Stimulated activated CD4-positive, alpha-beta T cell treated with anti-CD3 and anti-CD28 coated beads, Interleukin-2, amount 100 ng/mL, for 4 hours (primary cell): ENCODE measurements at regions not wholly inside any gene's neighbourhood (a gene's known extent, or its start where the extent isn't known, plus 50 kb on each side); places are given as distances from the start of the nearest gene placed in this dataset.

Experiments used
- DNase-seq: peaks from one replicate; pipeline ENCODE4 v3.0.0-alpha.2; 2020; ENCODE audit warnings: low read depth

DNA sequence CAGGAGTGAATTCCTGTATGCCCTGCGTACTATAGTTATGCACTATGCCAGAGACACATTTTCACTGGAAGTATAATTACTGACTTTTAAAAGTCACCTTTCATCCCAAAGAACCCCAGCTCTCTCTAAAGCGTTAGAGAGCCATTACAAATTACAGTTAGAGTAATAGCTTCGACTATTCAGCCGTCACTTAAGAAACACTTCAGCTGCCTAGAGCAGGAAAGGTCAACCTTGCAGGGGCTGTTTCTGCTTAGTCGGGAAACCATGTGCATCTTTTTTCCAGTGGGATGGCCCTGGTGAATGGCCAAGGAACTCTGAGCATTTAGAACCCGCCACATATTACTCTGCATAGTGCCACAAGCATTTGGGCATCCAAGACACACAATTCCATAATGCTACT, 235.9 kb downstream of the ARRDC4 start:
- no peak for DNase-seq

DNA sequence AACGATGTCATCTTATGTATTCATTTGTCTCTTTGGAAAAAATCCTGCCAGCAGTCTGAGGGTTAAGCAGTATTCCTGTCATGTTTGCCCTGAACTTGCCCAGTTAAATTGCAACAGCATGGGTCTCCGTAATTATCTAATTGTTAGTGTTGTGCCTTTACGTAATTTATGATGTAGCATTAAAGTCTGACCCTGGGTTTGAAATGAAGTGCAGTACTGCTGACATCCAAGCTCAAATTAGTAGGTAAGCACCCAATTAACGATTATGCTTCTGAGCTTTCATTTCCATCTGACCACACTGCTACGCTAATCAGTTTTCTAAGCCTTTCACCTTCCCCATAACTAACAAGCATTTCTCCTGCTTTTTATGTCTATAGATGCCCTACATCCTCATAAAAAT, 241.8 kb downstream of the ARRDC4 start:
- DNase-seq: no peak

DNA sequence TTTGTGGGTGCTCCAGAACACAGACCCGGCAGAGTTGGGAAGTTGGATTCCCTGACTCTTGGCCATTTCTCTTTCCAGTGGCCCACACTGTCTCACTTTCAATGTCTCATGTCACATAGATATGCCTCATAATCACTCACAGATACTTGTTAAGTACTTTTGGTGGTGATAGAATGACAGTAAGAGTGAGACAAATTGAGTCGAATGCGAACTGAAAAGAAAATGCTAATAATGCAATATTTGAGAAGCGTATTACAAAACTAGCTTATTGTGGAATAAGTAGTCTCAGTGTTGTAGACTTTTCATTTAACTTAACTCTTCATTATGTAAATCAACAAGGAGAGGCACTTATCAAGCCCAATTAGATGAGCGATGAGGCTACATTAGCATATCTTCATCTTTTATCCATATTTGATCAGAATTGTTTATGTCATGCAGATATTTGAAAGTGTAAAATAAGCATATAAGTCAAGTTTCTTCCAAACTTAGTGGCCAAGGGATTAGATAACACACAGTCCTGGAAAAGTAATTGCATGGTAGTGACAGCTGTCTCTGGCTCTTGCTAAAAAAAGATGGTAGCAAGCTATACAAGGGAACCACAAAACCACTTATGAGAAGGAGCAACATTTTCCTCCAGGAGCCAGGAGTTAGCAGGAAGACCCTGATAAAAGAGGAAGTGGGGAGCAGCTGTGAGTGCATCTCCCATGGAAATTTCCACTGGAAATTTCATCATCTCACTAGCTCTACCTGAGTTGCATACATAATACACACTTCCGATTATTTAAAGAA, 243.6 kb downstream of the ARRDC4 start:
- no peak for DNase-seq

DNA sequence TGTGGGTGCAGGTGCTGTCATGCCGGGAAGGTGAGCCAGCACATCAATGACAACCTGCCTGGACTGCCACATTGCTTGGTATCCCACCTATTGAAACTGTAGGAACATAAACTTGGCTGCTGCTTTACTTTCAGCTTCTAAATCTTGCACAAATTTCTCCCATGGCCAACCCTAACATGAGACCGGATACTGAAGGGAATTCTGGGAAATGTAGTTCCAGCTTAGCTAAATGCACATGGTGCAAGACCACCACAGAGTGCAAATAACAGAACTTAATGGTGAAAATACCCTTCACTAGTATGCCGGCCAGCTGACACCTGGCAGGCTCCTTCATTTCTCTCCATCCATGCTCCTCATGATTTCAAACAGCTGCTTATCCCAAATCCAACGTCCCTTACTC, 247.4 kb downstream of the ARRDC4 start:
- DNase-seq: no peak

DNA sequence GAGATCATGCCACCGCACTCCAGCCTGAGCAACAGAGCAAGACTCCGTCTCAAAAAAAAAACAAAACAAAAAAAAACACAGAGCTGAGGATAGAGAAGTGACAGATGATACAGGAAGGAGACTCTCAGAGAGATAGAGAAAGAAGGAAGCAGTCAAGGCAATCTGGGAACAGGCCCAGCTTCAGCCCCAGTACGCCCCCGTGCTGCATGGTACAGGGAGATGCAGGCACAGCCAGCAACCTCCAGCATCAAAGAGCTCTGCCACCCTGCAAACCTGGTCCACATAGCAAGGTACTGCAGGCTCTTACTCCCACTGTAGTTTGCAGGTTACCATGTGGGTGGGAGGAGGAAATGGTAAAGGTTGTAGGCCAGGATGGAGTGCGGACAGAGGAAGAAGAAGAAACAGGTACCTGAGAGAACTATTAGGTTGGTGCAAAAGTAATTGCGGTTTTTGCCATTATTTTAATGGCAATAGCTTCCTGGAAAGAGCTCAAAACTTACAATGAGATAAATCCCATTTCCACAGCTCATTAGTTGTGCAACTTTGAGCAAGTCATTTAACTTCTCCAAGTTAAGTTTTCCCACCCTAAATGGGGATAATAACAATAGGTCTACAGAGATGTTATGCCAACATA, 253.0 kb downstream of the ARRDC4 start:
- DNase-seq: no peak

DNA sequence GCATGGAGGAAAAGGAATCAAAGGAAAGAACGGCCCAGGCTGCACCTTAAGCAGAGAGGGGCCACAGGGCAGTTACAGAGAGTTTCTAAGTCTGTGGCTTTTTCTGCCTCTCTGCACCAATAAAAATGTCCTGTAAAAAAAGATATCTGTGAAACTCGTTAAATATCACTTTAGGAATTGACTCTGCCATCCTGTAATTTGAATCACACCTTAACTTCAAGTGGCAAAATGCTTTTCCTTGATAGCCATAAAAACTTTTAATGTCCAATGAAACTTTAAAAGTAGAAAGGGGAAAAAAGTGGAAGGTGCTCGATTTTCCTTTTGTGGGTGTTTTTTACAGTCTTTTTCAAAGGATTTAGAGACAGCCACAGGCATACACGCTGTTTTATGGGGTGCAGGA, 255.7 kb downstream of the ARRDC4 start:
- DNase-seq: no peak

DNA sequence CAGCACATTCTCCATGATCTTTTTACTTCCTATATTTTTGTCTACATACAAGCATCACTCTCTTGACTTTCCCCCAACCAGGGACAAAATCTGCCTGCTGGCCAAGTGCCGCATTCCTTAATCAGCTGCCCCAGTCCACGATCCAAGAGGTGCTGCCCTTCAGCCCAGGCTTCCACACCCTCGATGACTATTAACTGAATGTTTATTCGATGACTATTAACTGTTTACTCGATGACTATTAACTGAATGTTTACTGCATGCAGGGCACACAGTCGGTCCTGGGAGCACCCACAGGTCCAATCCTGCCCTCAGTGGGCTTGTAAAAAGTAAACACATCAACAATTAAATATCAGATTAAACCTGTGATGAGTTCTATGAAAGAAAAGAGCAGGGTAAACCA, 256.9 kb downstream of the ARRDC4 start:
- DNase-seq: no peak

DNA sequence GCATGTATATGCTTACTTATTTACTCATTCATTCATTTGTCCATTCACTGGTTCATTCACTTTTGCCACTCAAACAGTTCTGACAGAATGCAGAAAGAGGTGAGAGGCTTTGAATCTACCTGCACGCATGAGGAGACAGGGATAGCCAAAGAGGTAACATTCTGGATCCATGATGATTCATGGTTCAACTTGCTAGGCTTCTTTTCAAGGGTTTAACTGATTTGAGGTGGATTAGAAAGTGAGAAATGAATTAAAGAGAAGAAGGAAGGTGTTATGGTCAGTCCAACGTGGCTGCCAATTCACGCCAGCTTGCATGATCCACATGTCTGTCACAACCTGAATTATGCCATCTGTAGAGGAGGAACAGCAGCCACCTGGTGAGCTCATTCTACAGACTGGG, 260.6 kb downstream of the ARRDC4 start:
- DNase-seq: no peak

DNA sequence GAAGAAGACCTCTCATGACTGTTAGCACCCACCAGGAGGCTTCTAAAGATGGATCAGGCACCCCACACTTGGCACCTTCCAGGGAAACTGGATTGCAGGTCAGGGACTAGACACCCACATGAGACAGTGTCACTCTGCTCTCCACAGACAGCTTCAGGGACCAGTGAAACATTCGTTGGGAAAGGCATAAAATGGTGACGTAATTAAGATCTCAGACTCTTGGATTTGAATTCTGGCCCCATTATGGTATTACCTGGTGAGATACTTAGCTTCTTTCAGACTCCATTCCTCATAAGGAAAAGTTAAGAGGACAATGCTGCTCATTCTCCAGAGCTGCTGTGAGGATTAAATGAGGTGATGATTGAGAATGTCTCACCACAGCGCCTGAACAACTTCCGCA, 261.1 kb downstream of the ARRDC4 start:
- no peak for DNase-seq

DNA sequence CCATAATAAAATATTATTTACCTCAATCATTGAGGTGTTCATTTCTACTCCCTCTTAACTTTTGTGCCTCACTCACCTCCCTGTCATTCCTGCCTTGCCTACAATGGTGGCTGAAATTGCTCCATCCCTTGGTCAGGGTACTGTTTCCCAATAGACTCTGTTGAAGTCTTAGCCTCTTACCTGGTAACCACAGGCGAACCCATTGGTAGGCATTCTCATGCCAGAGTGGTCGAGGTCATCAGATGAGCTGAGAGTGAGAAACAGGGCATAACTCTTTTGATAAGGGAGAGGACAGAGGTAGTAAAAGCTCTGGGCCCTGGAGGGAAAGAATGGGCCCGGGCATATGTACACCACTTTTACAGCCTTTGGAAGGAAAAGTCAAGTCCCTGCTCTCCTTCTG, 265.6 kb downstream of the ARRDC4 start:
- no peak for DNase-seq

DNA sequence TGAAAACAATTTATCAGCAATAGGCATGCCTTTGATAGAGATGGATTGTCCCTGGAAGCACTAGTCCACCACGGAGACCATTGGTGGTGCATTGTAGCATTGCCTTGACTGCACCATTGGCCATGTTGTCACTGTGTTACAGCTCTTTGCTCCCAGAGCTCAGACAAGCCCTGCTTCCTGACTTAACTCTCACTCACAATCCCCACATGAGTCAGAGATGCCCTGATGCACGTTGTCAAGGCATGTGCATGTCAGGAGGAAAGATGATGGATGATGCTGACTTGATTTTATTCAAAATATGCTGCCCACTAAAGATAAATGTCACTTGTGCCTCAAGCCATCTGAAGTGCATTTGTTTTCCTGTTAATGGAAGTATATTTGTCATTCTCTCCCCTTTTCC, 266.1 kb downstream of the ARRDC4 start:
- no peak for DNase-seq

DNA sequence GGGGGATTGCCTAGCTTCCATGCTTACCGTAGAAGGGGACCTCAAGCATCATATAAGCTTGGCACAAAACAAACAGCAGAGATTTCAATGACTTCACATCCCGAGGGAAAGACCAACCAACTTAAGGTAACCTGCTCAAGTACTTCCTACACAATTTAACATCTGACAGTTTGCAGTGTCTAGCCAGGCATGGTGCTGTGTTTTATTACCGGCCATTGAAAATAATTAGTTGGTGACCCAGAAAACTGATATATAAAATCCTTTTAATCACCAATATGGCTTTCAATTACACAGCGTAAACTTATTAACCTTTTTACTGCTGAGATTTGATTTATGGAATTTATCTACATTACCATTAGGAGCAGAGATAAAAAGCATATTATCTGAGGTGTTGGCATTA, 268.3 kb downstream of the ARRDC4 start:
- no peak for DNase-seq

DNA sequence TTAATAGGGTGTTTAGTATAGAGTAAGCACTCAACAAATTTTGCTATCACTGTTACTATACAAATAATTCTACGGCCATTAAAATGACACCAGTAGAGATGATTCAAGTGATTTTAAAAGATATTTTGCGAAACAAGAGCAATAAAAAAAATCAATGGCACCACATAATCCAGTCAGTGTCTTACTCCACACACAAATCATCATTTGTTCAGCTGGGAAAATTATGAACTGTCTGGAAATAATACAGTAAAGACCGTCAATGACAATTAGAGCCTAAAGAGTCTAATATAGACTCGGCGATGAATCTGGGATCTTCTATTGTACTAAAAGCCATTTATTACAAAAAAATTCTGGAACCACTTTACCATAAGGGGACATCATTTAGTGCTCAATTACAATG, 270.5 kb downstream of the ARRDC4 start:
- DNase-seq: no peak

DNA sequence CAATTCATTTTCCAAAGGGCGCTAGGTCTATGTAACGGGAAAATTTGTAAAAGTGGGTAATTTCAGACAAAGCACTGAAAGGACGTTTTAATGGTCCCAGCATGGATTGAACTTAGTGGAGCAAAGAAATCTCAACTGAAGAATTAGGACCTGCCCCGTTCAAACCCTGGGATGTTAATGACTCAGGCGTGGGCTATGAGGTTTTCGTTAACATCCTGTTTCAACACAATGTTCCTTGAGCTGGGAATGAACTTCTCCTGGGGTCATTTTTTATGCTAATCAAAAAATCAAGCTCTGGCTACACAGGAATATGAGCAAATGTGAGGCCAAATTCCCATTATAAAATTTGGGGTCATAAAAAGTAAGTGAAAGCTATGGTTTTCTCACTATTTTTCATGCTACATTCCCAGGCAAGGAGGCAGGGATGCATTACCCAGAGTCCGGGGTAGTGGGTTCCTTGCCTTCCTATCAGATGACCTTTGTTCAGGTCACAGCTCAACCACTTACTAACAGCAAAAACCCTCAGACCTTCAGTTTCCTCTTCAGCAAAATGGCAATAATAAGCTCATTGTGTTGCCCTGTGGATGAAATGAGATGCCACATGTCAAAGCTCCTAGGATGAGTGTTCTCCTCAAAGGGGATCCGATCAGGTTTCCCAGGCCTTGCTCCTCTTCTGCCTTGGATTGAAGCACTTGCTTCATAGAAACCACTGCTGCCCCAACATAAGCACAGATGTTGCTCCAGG, 271.4 kb downstream of the ARRDC4 start:
- DNase-seq: no peak

DNA sequence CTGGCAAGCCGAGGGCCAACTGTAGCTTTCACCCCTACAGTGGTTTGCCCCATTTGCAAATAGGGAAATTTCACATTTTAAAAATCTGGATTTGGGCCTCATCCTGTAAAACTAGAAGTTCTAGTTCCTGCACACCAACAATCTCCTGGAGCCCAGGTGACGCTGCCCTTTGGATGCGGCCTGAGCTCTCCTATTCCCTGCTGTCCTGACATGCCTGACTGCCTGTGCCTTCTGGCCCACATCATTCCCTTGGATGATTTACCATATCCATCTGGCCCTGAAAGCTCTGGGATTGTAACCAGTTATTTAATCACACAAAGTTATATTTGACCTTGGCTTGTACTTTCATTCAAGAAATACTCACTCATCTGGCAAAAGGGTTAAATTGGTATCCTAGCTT, 272.3 kb downstream of the ARRDC4 start:
- no peak for DNase-seq

DNA sequence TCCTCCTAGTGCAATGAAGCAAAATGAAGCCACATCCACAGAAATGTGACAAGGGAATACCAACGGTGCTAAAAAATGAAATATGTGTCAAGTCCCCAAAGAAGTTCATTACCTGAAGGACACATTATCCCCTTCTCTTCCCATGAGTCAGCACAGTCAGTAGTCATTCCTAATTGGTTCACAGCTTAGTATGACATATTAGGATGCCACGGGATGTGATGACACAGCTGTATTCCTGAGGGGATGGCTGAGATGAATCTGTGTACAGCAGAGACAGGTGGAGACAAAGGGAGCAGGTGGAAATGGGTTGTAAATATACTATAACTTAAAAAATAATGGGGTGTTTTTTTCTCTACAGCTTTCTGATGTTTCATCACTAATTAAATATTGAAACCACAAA, 273.4 kb downstream of the ARRDC4 start:
- no peak for DNase-seq

DNA sequence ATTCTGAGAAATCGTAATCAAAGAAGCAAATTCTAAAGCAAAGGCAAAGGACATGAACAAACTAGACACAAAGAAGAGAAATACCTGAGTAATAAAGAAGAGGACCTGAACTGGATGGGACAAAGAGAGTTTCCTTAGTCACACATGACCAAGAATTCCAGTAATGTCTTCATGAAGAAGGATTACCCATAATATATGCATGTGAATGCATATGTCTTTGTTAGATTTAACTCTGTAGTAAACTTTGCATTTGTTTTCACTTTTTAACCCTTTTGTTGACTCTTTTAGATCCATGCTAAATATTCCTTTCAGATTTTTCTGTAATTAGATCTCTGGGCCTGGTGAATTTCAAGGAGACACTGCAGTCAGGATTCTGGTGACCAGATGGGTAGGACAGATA, 279.8 kb downstream of the ARRDC4 start:
- DNase-seq: no peak

DNA sequence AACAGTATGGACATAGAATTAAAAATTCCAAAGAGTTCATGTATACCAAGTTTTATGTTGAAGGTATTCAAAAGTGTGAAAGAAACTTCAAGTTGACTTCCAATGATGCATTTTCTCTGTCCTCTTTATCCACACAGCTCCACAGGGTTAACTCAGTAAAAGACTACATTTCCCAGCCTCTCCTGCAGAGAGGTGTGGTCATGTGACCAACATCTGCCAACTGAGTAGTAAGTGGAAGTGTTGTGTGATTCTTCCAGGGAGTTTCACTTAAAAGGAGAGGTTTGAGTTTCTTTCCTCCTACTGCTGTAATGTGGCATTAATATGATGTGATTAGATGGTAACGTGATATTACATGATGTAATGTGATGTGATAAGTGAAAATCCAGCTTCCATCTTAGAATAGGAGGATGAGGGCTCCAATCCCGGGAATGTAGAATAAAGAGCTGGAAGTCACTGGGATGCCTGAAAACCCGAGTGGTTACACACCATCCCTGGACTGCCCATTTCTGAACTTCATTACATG, 280.6 kb downstream of the ARRDC4 start:
- DNase-seq: no peak

DNA sequence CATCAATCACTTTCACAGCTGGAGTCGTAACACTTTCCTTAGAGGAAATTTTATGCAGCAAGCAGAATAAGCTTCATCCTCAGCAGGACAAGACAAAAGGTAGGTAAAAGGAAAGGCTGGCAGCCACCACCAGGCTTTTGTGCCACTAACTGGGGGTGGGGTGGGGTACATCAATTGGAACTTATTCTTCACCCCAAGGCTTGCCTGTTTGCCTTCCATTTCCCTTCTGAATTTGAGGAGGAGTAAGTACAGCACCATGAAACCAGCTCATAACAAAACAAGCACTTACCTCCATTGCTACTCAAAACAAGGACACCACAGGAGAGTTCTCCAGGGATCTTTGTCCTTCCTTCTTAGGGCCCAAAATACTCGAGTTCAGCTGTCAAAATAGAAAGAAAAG, 296.8 kb downstream of the ARRDC4 start:
- DNase-seq: no peak

DNA sequence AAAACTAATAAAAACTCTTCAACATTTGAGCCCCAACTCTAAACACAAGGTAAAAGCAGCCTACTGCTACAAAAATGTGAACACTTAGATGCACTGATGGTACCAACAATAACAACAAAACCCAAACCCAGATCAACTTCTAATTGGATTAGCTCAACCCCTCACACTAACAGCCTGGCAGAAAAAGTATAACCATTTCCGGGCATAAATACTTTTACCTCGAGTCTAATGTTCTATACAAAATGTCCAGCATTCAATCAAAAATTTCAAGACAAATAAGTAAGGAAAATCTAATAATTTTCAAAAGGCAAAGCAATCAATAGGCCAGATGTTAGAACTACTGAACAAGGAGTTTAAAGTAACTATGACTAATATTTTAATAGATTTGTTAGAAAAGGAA, 303.3 kb downstream of the ARRDC4 start:
- no peak for DNase-seq

DNA sequence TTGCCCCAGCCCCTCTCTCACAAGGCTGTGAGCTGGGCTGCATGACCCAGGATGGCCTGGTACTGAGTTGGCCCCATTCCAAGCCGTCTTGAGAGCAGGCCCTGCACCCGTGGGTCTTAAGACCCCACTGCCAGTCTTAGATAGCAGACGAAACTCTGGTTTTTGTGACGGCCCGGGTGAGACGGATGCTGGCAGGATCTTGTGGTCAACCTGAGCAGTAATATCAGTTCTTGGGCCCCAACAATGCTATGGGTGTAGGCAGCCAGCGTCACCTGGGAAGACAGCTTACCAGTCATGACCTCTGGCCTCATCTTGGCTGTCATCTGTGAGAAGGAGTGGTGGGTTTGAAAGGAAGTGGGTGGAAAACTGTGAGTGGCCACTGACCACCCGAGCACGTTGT, 305.8 kb downstream of the ARRDC4 start:
- no peak for DNase-seq

DNA sequence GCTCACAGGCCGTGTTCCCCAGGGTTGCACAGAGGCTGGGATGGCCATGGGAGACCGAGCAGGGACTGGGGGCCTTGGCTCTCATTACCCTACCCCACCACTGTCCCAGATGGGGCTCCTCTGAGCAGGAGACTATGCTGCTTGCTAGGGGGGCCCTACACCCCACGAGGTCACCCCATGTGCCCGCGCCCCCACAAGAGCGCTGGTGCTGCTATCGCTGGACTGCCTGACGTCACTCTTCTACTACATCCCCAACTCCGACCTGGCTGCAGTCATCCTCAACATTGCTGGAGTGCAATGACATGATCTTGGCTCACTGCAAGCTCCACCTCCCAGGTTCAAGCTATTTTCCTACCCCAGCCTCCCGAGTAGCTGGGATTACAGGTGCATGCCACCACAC, 307.7 kb downstream of the ARRDC4 start:
- no peak for DNase-seq

DNA sequence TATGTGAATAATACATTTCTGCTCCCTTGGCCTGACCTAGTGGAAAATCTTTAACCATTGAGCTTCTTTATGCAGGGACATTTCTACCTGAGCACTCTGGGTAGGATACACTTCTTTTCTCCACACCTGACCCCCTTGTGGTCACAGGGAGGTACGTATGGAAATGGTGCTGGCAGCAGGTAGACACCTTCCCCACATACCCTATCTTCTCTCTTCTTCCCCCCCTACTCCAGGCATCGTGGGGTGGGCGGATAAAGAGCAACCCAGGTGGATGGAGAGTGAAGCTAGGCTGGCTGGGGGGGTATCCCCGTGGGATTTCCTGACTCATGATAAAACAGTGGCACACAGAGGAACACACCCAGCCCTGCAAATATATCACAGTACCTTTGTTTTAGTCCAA, 312.1 kb downstream of the ARRDC4 start:
- no peak for DNase-seq
